Astrocyte (in vitro differentiated cells and primary cell): ENCODE measurements at regions not wholly inside any gene's neighbourhood (a gene's known extent, or its start where the extent isn't known, plus 50 kb on each side); places are given as distances from the start of the nearest gene placed in this dataset.

Experiments
- EZH2 ChIP-seq: IDR thresholded peaks from 2 replicates; pipeline ENCODE4 v1.6.1; 2012; ENCODE audit warnings: mild to moderate bottlenecking, low read length, inconsistent platforms; ENCODE audit not compliant: insufficient read depth
- TF ChIP-seq, protein P1 (sequence below): IDR thresholded peaks from 2 replicates; pipeline ENCODE4 v1.5.1; 2011; ENCODE audit warnings: low read depth, mild to moderate bottlenecking, inconsistent platforms, low read length, moderate library complexity; ENCODE audit not compliant: insufficient read depth

DNA sequence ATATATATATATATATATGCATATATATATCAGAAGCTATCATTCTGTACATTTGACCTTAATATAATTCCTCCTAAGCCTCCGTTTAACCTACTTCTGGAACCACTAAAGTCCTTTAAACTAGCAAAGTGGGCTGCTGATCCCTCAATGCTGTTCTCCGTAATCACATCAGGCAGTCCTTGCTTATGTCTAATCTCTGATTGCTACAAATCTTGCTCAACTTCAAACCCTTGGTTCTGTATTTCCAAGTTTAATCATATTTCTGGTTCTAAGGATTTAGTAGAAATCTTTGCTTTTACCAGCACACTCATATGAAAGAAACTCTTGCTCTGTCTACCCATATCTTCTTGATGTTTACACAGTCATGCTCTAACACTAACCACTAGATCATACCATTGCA, 91.5 kb upstream of the GALNT13 start:
- TF ChIP-seq, protein P1, sequence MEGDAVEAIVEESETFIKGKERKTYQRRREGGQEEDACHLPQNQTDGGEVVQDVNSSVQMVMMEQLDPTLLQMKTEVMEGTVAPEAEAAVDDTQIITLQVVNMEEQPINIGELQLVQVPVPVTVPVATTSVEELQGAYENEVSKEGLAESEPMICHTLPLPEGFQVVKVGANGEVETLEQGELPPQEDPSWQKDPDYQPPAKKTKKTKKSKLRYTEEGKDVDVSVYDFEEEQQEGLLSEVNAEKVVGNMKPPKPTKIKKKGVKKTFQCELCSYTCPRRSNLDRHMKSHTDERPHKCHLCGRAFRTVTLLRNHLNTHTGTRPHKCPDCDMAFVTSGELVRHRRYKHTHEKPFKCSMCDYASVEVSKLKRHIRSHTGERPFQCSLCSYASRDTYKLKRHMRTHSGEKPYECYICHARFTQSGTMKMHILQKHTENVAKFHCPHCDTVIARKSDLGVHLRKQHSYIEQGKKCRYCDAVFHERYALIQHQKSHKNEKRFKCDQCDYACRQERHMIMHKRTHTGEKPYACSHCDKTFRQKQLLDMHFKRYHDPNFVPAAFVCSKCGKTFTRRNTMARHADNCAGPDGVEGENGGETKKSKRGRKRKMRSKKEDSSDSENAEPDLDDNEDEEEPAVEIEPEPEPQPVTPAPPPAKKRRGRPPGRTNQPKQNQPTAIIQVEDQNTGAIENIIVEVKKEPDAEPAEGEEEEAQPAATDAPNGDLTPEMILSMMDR: no peak
- no peak for TF ChIP-seq EZH2
